Stimulated activated CD8-positive, alpha-beta memory T cell treated with anti-CD3 and anti-CD28 coated beads, Interleukin-4, amount 100 ng/mL, for 24 hours (primary cell): ENCODE measurements at regions not wholly inside any gene's neighbourhood (a gene's known extent, or its start where the extent isn't known, plus 50 kb on each side); places are given as distances from the start of the nearest gene placed in this dataset.

ENCODE experiments used
- DNase-seq: peaks from one replicate; pipeline ENCODE4 v3.0.0-alpha.2; 2020; ENCODE audit warnings: low read depth

DNA sequence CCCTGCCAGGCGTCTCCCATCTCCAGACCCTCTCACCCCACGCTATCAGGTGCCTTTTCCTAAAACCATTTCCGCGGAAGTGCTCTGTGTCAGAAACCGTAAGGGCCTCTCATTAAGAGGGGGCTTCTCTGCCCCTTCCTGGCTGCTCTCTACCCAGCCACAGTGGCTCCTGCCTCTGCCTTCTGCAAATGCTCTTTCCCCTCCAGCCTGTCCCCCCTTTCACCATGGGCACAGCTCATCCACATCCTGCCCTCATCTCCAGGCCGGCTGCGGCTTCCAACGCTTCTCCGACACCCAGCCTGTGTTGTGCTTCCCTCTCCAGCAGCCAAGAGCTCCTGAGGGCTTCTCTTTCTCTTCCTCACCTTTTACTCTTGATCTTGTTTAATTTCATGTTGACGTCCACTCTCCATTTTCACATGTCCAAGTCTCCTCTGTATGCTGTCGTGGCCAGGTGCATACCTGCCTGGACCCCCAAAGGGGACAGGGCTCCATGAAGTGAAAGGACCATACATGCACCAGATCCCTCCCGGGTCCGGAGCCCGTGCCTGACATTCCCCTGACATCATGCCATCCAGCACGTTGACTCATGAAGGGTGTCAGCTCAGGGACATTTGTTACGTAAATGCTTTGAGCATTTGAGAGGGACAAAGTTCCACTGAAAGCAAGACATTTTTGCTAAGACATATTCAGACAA is 306.5 kb downstream of the AJAP1 start:
- DNase-seq, result no peak

DNA sequence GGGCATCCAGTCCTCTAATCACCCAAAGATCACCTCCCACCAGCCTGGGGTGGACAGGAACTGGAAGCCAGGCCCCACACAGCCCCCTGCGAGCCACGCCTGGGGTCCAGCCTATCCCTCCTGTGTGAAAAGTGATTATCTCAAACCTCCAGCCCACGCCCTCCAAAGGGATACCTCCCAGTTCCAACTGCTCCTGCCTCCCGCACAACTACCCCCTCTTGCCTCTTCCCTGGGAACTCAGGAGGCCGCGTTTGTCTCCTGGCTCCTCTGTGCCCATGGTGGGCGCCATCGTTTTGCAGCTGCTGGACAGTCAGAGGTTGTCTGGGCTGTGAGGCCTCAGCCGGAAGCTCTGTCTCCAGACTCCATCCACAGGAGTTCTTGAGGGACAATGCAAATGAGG is 305.9 kb downstream of the AJAP1 start:
- no peak for DNase-seq

DNA sequence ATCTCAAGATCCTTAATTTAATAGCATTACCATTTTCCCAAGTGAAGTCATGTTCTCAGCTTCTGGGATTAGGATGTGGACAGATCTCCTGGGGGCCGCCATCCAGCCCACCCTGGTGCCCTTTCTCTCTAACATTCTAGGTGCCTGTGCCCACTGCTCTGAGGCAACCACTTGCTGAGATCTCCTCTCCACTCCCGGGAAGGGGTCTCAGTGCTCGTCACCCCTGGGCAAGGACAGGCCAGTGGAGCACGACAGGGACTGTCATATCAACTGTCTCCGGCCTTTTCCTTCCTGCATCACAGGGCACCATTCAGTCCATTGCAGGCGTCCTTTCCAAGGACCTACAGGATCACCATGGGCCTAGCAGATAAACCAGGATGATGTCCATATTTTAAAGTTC is 304.8 kb downstream of the AJAP1 start:
- DNase-seq, result no peak

DNA sequence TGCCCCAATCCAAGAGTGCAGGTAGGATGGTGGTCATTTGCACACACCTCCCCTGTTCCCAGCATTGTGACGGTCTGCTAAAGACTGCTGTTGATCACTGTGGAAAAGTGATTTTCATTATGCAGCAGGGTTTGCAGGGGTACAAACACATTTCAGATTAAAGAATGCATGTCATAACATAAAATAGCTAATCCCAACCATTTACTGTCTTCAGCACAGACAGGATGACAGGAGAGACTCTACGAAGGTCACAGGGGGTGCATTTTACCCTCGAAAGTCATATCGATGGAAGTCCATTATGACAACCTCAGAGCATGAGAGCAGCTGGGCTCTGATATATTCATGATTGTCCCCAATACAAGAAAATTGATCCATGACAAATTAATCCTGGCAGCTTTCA is 302.6 kb downstream of the AJAP1 start:
- DNase-seq, result no peak

DNA sequence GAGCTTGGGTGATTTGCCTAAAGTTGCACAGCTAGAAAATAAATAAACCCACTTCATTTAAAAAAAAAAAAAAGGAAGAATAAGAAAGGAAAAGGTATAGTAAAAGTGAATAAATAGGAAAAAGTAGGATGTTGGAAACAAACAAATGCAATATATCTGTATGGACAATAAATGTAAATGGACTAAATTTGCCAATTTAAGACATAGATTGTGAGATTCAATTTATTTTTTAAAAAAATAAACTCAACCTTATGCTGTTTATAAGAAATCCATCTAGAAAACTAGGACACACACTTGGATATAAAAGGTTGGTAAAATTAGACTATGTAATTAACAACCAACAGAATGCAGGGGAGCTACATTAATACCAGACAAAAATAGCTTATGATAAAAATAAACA is 300.0 kb downstream of the AJAP1 start:
- no peak for DNase-seq

DNA sequence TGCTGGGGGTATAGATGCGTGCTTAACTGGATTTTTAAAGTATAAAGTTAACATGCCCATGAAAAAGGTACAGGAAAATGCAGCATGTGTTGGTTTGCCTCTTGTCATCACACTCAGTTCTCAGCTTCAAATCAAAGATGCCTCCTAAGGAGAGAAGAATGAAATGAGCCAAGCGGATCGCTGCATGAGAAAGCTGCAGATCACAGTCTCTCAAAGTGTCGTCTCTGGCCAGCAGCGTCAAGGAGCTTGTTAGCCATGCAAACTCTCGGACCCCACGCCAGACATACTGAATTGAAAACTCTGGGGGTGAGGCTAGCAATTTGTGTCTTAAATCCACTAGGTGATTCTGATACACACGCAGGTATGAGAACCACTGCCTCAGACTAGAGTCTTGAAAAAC is 297.2 kb downstream of the AJAP1 start:
- no peak for DNase-seq

GRCh38 chr1:4946343-4946742 is 291.9 kb downstream of the AJAP1 start:
- DNase-seq, result no peak

- DNase-seq, result no peak
Measured at GRCh38 chr1:4944911-4945310, 290.5 kb downstream of the AJAP1 start.

DNA sequence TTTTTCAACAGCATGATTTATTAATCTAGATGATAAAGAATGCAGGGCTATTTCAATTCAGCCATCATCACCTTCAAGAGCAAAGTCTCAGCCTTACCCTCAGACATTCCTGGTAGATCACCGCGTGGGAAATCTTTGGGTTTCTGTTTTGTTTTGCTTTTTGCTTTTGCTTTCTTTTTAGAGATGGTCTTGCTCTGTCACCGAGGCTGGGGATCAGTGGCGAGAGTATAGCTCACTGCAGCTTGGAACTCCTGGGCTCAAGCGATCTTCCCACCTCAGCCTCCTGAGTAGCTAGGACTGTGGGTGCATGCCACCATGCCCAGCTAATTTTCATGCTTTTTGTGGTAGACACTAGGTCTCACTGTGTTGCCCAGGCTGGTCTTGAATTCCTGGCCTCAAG is 289.7 kb downstream of the AJAP1 start:
- DNase-seq, result no peak

DNA sequence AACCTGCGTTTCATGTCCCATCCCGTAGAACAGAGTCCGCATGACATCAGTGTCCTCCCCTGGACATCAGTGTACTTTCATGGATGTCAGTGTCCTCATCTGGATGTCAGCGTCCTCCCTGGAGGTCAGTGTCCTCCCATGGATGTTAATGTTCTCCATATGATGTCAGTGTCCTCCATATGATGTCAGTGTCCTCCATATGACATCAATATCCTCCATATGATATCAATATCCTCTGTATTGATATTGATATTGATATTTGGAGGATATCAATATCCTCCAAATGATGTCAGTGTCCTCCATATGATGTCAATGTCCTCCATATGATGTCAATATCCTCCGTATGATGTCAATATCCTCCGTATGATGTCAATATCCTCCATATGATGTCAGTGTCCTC is 284.9 kb downstream of the AJAP1 start:
- DNase-seq, result no peak

DNA sequence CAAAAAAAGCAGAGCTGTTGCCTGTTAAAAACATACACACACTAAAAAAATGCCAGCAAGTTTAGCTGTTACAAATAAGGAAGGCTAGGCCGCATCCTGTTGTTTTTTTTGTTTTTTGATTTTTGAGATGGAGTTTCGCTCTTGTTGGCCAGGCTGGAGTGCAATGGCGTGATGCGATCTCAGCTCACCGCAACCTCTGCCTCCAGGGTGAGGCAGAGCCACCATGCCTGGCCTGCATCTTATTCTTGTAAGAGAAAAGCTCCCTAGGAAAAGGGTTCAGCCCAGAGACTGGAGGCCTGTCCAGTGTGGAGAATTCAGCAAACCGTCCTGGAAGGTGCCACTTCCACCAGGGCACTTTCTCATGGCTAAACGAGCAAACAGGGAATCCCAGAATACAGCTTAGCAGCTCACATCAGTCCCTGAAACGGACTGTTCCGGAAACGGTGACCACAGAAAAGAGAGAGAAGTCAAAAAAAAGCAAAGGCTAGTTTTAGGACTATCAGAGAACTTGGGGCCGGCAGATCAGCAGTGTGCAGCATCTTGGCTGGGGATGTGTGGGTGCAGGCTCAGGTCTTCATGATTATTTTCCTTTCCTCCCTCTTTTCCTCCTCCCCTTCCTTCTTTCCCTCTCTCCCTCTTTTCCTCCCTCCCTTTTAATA is 283.6 kb downstream of the AJAP1 start:
- DNase-seq, result no peak

GRCh38 chr1:4935807-4936206 is 281.4 kb downstream of the AJAP1 start:
- DNase-seq, result no peak

DNA sequence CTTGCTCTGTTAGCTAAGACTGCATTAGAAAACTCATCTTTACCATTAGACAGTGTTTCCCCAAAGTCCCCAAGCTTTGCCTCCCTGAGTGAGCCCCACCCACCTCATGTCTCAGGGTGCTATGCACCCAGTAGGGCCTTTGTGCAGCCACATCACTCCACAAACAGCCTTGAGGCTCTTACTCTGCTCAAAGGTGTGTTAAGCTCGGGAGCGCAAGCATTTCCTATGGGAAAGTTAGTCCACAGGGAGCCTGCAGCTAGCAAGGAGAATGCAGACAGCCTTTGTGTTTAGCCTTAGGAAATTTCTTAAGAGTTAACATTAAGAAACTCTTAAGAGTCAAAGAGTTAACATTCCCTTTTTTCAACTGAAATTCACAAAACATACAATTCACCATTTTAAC is 278.8 kb downstream of the AJAP1 start:
- DNase-seq, result no peak

DNA sequence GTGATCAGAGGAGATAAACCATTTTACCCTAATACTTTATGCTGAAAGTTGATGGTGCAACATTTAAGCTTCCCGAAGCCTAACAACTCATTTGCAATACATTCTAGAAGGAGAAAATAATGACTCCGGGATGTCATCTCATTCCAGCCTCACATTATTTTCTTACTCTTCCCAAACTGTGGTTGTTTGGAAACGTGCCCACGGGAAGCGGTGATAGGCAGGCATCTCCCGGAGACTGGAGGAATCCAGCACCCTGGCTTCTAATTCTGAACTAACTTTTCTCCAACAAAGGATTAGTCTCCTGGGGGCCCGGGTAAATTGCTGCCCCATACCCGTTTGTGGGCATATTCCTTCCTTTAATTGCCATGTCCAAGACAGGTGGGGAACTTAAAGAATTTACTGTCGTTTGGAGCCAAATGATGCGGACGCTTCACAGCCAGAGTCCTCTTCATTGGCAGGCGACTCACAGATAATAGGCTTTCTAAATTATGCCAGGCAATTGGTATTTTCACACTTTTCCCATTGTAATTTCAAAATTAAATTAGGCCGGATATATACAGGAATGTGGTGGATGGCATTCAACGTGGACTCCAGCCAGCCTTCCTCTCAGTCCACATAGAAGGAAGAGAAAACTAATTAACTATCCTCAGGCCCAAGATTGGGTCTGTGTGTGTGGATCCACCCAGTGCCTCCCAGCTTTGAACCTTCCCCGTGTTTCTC is 278.1 kb downstream of the AJAP1 start:
- DNase-seq, result no peak

DNA sequence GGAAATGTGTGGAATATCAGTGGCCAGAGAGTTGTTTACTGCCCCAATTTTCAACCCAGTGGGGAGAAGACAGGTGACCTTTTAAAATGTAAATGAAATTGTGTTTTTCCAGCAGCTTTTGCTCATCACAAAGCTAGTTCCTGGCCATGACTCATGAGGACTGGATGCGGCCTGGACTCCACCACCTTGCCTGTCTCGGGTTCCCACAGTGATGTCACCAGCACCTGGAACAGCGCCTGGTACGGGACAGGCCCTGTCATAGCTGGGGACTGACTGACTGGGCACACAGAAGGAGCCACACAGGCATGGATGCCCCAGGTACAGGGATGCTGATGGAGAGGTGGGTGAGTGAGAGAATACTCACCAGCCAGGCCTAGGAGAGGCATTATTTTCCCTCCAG is 277.1 kb downstream of the AJAP1 start:
- no peak for DNase-seq

GRCh38 chr1:4928186-4928585 is 273.8 kb downstream of the AJAP1 start:
- no peak for DNase-seq

DNA sequence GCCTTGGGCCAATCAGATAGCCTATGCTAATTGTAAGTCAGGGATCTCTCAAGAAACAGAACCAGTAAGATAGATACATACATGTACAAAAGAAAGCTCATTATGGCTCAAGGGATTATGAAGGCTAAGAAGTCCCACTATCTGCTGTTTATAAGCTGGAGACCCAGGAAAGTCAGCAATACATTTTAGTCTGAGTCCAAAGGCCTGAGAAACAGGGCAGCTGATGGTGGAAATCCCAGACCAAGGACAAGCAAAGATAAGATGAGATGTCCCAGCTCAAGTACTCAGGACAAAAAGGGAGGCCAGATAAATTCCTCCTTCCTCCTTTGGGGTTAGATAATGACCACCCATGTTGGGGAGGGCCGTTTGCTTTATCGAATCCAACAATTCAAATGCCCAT is 269.9 kb downstream of the AJAP1 start:
- no peak for DNase-seq

DNA sequence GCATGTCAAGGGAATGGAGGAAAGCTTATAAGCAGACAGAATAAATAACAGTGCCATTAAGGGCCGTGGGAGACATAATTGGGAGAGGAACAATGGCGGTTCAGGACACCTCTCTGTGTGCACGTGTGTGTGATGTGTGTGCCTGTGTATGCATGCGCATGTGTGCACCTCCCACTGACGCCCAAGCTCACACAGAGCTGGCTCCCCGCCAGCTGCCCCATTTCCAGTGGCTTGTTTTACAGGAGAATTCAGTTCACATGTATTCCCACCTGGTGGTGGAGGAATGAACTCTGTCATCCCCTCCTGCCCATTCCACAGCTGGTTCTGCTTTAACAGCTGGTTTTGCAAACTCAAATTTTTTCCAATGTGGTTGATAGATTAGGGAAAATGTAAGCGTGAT is 262.2 kb downstream of the AJAP1 start:
- no peak for DNase-seq

DNA sequence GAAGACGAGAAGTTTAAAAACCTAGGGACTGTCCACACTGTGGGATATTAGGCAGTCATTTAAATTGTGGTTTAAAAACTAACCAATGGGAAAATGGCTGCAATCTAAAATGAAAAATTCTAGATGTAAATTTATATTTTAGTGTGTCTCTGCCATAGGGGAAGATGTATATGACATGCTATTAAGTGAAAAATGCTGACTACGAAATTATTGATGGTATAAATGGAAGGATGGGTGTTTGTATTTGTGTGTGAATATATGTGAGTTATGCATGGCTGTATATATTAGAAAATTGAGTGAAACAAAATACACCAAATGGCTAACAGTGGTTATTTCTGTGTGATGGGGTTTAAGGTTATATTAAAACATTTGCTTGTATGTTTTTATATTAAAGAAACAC is 260.7 kb downstream of the AJAP1 start:
- DNase-seq, result no peak

DNA sequence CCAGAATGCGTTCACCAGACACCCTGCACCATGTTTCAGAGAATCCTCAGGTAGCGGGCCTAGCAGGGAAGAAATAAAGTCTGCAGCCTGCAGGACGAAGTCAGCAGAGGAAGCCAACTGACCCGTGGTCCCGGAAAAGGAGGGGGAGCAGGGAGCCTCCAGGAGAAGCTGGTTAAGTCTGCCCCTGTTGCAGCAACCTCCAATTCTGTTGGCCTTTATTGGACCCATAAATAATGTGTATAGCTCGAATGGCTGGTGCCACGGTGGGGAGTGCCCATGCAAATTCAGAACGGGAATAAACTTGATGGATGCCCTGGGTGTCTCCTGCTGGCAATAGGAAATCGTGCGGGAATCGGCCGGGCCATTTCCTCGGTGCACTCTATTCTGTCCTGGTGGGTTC is 254.1 kb downstream of the AJAP1 start:
- no peak for DNase-seq

DNA sequence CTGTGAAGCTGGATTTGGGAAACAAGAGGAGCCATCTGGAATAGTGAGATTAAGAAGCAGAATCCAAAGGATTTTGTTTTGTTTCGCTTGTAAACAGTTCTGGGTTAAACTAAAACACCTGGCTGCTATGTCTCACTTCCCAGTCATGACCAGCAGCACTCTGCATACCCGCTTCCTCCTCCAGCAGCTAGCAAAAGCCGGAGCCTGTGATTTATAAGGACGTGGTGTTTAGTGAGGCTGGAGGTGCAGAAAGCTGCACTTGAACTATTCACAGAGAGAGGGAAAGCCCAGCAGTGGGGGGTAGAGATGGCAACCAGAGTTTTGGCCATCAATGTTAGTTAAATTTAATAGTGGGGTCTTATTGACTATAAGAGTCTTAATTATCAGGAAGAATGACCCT is 240.2 kb downstream of the AJAP1 start:
- DNase-seq, result no peak

- no peak for DNase-seq
Measured at GRCh38 chr1:4880626-4881025, 226.2 kb downstream of the AJAP1 start.

DNA sequence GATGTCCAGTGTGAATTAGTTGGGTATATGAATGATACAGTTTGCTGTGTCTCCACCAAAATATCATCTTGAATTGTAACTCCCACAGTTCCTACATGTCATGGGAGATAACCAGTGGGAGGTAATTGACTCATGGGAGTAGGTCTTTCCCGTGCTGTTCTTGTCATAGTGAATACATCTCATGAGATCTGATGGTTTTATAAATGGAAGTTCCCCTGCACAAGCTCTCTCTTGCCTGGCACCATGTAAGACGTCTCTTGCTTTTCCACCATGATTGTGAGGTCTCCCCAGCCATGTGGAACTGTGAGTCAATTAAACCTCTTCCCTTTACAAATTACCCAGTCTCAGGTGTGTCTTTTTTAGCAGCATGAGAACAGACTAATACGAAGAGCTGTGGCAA is 223.0 kb downstream of the AJAP1 start:
- no peak for DNase-seq

DNA sequence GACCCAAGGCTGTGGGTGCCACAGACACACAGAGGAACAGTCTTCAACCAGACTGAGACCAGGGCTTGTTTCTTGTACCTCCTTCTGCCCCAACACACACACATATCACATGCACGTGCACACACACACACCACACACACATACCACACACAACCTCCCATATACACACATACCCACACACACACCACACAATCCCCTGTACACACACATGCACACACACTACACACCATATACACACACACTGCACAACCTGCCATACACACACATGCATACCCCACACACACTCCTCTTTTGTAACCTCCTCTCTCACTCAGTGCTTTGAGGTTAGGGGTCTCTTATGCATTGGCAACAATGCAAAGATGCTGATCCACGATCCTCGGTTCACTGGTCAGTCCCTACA is 217.0 kb downstream of the AJAP1 start:
- DNase-seq, result no peak
